Right kidney (tissue), 1 donor: ENCODE measurements at regions not wholly inside any gene's neighbourhood (a gene's known extent, or its start where the extent isn't known, plus 50 kb on each side); places are given as distances from the start of the nearest gene placed in this dataset.
"Not testable (repeated sequence)": the region's sequence is repeated elsewhere in the genome, so short reads cannot be mapped to it uniquely, and the experiment has no call there.

Experiments
- DNase-seq: peaks from one replicate; pipeline ENCODE4 v3.0.0-alpha.2; 2016

GRCh38 chr4:179028321-179028720 lies 1586.1 kb upstream of the AGA start:
- DNase-seq, result no peak

GRCh38 chr4:179029683-179030082 lies 1587.4 kb upstream of the AGA start:
- DNase-seq, result no peak

- DNase-seq, result no peak
These were observed 1598.0 kb upstream of the AGA start for GRCh38 chr4:179040259-179040658.

- DNase-seq, result no peak
These were observed 1606.7 kb upstream of the AGA start for GRCh38 chr4:179048839-179049453.

GRCh38 chr4:179051206-179051605 lies 1609.0 kb upstream of the AGA start:
- no peak for DNase-seq

GRCh38 chr4:179059396-179059795 lies 1617.2 kb upstream of the AGA start:
- no peak for DNase-seq

GRCh38 chr4:179066254-179066653 lies 1624.0 kb upstream of the AGA start:
- DNase-seq, result not testable (repeated sequence)

GRCh38 chr4:179071131-179071530 lies 1628.9 kb upstream of the AGA start:
- no peak for DNase-seq

- DNase-seq, result no peak
These were observed 1634.6 kb upstream of the AGA start for GRCh38 chr4:179076865-179077264.

GRCh38 chr4:179095585-179096221 lies 1653.5 kb upstream of the AGA start:
- peak; percentile 17 for DNase-seq

GRCh38 chr4:179097741-179098140 lies 1655.5 kb upstream of the AGA start:
- DNase-seq, result peak; percentile 1

GRCh38 chr4:179110356-179110755 lies 1668.1 kb upstream of the AGA start:
- no peak for DNase-seq

- no peak for DNase-seq
These were observed 1668.6 kb upstream of the AGA start for GRCh38 chr4:179110816-179111215.

GRCh38 chr4:179112441-179113170 lies 1670.4 kb upstream of the AGA start:
- DNase-seq, result no peak

GRCh38 chr4:179114615-179115014 lies 1672.4 kb upstream of the AGA start:
- no peak for DNase-seq

GRCh38 chr4:179116011-179116410 lies 1673.8 kb upstream of the AGA start:
- no peak for DNase-seq

GRCh38 chr4:179116581-179116980 lies 1674.3 kb upstream of the AGA start:
- DNase-seq, result no peak

- DNase-seq, result no peak
These were observed 1680.8 kb upstream of the AGA start for GRCh38 chr4:179123084-179123483.

- DNase-seq, result no peak
These were observed 1682.2 kb upstream of the AGA start for GRCh38 chr4:179124419-179124818.

GRCh38 chr4:179124957-179125356 lies 1682.7 kb upstream of the AGA start:
- DNase-seq, result no peak

- no peak for DNase-seq
These were observed 1683.6 kb upstream of the AGA start for GRCh38 chr4:179125870-179126269.

GRCh38 chr4:179128299-179128698 lies 1686.1 kb upstream of the AGA start:
- DNase-seq, result no peak

- DNase-seq, result no peak
These were observed 1688.0 kb upstream of the AGA start for GRCh38 chr4:179130122-179130714.
